Activated naive CD4-positive, alpha-beta T cell treated with anti-CD3 and anti-CD28 coated beads, Interleukin-2, amount 50 U/mL, for 72 hours (primary cell): ENCODE measurements at regions not wholly inside any gene's neighbourhood (a gene's known extent, or its start where the extent isn't known, plus 50 kb on each side); places are given as distances from the start of the nearest gene placed in this dataset.
"Not testable (repeated sequence)": the region's sequence is repeated elsewhere in the genome, so short reads cannot be mapped to it uniquely, and the experiment has no call there.

ENCODE experiments used
- ATAC-seq, 2 donors: fragments of 150-1000 bp; cut with Tn5 transposase; 2 replicates each; pipeline ENCODE4 v1.10.0; 2021; ENCODE audit warnings: mild to moderate bottlenecking in 2 of 2, moderate library complexity in 2 of 2
- DNase-seq, 2 donors: peaks; one replicate each; pipeline ENCODE4 v3.0.0; 2021 to 2022; ENCODE audit warnings: low spot score in 2 of 2
- H3K27ac Mint-ChIP-seq, 2 donors: one replicate each; pipeline ENCODE4 v1.8.0; 2022; ENCODE audit warnings: mild to moderate bottlenecking in 2 of 2, mixed read lengths in 2 of 2
- H3K36me3 Mint-ChIP-seq, 2 donors: one replicate each; pipeline ENCODE4 v1.8.0; 2022; ENCODE audit warnings: mixed read lengths in 2 of 2
- H3K9me3 Mint-ChIP-seq, 2 donors: one replicate each; pipeline ENCODE4 v1.8.0; 2022; ENCODE audit warnings: mixed read lengths in 2 of 2

DNA sequence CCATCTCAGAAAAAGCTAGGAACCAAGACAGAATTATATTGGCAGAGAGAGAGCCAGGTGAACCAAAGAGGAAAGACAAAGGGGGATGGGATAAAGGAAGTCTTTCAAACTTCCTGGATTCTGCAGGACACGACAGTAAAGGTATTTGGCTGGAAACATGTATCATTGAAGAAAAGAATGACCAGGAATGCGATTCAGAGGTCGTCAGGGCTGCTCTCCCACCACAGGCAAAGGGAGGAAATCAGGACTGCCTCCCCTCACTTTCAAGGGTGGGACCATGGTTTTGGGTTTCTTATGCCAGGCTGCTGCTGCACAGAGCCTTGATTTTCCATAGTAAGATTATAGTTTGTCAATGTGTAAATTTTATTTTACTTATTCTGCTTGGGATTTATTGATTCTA is 848.8 kb downstream of the BRINP3 start:
- Mint-ChIP-seq H3K27ac (no peak overlapping the region), H3K36me3 (no peaks in the 10 kb centered on the region), H3K9me3 (peaks cover 8 to 9% of the 10 kb centered on the region in 2 donors)
- no peak for ATAC-seq
- DNase-seq: no peak

DNA sequence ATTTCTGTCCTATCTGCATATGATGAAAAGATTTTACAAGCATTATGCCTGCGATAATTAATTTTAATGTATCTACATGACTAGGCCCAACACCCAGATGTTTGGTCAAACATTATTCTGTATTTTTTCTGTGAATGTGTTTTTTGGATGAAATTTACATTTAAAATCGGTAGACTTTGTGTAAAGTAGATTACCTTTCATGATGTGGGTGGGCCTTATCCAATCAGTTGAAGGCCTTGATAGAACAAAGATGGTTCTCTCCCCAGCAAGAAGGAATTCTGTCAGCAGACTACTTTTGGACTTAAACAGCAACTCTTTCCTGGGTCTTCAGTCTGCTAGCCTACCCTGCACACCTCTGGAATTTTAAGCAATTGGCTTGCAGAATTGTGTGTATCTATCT is 844.0 kb downstream of the BRINP3 start:
- DNase-seq (no peak), ATAC-seq (no peak)
- H3K36me3 Mint-ChIP-seq: no peaks in the 10 kb centered on the region
- H3K27ac Mint-ChIP-seq: no peak overlapping the region
- peaks cover 2 to 5% of the 10 kb centered on the region in 2 donors for H3K9me3 Mint-ChIP-seq

DNA sequence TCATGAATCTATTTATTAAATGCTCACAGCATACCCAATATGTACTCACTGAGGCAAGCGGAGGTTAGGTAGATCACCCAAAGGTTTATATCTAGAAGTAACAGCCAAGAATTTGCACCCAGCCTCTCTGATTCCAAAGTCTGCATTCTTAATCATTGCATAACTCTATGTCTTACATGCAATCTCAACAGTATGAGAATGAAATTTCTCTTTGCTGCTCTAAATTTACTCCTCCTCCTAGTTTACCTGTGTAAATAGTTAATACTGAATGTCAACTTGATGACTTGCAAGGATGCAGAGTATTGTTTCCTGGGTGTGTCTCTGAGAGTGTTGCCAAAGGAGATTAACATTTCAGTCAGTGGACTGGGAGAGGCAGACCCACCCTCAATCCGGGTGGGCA is 840.6 kb downstream of the BRINP3 start:
- no peaks in the 10 kb centered on the region for H3K36me3 Mint-ChIP-seq
- no peak for ATAC-seq
- H3K9me3 Mint-ChIP-seq: peaks cover 6 to 12% of the 10 kb centered on the region in 2 donors
- H3K27ac Mint-ChIP-seq: no peak overlapping the region
- DNase-seq: no peak

DNA sequence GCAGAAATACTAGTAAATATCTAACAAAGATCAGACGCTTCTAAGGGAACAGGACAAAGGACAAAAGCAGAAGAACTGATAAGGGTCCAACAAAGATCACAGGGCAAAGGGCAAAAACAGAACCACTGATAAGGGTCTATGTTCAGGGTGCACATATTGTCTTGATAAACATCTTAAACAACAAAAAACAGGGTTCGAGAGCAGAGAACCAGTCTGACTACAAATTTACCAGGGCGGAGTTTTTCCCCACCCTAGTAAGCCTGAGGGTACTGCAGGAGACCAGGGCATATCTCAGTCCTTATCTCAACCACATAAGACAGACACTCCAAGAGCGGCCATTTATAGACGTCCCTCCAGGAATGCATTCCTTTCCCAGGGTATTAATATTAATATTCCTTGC is 833.5 kb downstream of the BRINP3 start:
- ATAC-seq, H3K36me3 Mint-ChIP-seq, H3K27ac Mint-ChIP-seq, DNase-seq, H3K9me3 Mint-ChIP-seq: not testable (repeated sequence)

- H3K36me3 Mint-ChIP-seq: no peaks in the 10 kb centered on the region
- DNase-seq (no peak), ATAC-seq (no peak)
- no peak overlapping the region for H3K27ac Mint-ChIP-seq
- peaks cover 0 to 7% of the 10 kb centered on the region in 2 donors for H3K9me3 Mint-ChIP-seq
Observed at GRCh38 chr1:189644970-189645369, 832.7 kb downstream of the BRINP3 start.

DNA sequence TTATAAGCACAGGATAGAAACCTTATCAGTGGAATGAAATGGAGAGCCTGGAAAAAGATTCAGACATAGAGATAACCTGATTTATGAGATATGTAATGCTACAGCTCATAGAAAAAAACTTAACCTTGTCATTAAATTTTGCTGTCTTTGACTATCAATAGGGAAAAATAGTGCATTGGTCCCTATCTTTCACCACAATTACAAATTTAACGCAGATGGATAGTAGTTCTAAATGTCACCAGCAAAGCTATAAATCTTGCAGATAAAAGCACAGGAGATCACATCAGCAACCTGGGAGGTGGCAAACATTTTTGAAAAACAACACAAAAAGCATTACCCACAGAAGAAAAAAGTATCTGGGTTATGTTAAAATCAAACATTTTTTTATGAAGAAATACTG is 831.6 kb downstream of the BRINP3 start:
- ATAC-seq: no peak
- DNase-seq: no peak
- H3K9me3 Mint-ChIP-seq: peaks cover 0 to 7% of the 10 kb centered on the region in 2 donors
- no peaks in the 10 kb centered on the region for H3K36me3 Mint-ChIP-seq
- no peak overlapping the region for H3K27ac Mint-ChIP-seq

GRCh38 chr1:189654906-189655305 is 822.8 kb downstream of the BRINP3 start:
- peaks cover 6 to 9% of the 10 kb centered on the region in 2 donors for H3K9me3 Mint-ChIP-seq
- no peak overlapping the region for H3K27ac Mint-ChIP-seq
- no peak for ATAC-seq
- no peaks in the 10 kb centered on the region for H3K36me3 Mint-ChIP-seq
- DNase-seq: no peak

DNA sequence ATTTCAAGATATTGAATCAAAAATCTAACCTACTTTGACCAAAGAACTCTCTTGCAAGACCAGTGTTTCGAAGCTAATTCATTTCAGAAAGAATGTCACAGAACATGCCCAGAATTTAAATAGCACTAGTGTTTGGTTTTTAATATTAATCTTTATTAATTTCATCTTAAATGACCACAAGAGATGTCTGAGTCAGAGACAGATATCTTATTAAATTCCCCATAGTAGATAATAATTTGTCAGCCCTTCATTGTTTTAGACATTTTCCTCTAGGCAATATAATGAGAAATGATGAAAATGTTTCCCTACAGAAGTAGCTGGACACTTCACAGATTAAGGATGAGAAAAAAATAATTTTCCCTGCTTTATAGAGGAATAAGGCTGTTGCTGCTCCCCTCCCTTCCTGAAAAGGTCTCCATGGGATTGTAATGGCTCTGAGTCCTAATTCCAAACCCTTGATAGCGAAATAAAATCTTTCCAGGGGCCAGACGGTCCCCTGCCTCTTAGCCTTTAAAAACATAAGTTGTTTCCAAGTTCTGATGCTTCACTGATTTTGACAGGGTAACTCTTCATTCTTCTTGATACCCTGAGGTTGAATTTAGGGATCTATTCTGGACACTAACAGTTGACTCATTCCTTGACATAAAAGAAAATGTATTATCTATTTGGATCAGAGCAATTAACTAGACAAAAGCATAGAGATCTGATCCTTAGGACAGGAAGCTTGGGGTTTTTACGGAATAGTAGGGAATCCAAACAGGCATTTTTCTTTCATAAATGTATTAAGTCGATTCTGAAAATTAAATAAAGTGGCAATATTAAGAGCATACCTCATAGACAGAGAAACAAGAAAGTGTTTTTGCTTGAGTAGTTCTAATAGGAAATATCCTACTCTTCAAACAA is 820.8 kb downstream of the BRINP3 start:
- Mint-ChIP-seq H3K36me3 (no peaks in the 10 kb centered on the region), H3K27ac (no peak overlapping the region), H3K9me3 (peaks cover 6 to 9% of the 10 kb centered on the region in 2 donors)
- ATAC-seq: no peak
- DNase-seq: no peak

- no peak overlapping the region for H3K27ac Mint-ChIP-seq
- peaks cover 11 to 13% of the 10 kb centered on the region in 2 donors for H3K9me3 Mint-ChIP-seq
- DNase-seq: no peak
- ATAC-seq: no peak
- H3K36me3 Mint-ChIP-seq: no peaks in the 10 kb centered on the region
Observed at GRCh38 chr1:189657715-189658114, 819.9 kb downstream of the BRINP3 start.

DNA sequence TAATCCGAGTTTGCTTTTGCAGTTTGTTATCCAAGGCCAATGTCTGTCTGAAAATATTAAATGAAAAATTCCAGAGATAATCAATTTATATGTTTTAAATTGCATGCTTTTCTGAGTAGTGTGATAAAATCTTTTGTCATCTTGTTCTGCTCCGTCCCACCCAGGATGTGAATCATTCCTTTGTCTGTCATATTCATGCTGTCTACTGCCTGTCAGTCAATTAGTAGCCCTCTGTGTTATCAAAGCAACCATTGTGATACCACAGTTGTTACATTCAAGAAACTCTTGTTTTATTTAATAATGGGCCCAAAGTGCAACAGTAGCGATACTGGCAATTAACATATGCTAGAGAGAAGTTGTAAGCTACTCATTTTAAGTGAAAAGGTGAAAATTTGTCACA is 819.3 kb downstream of the BRINP3 start:
- Mint-ChIP-seq H3K27ac (no peak overlapping the region), H3K9me3 (peaks cover 11 to 13% of the 10 kb centered on the region in 2 donors), H3K36me3 (no peaks in the 10 kb centered on the region)
- ATAC-seq: no peak
- no peak for DNase-seq

- Mint-ChIP-seq H3K27ac (no peak overlapping the region), H3K36me3 (no peaks in the 10 kb centered on the region), H3K9me3 (peaks cover 4 to 10% of the 10 kb centered on the region in 2 donors)
- ATAC-seq (no peak), DNase-seq (no peak)
Observed at GRCh38 chr1:189659731-189660130, 817.9 kb downstream of the BRINP3 start.

GRCh38 chr1:189662190-189662589 is 815.5 kb downstream of the BRINP3 start:
- ATAC-seq (no peak), DNase-seq (no peak)
- H3K9me3 Mint-ChIP-seq: peaks cover 18 to 22% of the 10 kb centered on the region in 2 donors
- H3K27ac Mint-ChIP-seq: no peak overlapping the region
- H3K36me3 Mint-ChIP-seq: no peaks in the 10 kb centered on the region

- ATAC-seq: no peak
- H3K9me3 Mint-ChIP-seq: peaks cover 14 to 20% of the 10 kb centered on the region in 2 donors
- no peaks in the 10 kb centered on the region for H3K36me3 Mint-ChIP-seq
Observed at GRCh38 chr1:189669846-189670245, 807.8 kb downstream of the BRINP3 start.

DNA sequence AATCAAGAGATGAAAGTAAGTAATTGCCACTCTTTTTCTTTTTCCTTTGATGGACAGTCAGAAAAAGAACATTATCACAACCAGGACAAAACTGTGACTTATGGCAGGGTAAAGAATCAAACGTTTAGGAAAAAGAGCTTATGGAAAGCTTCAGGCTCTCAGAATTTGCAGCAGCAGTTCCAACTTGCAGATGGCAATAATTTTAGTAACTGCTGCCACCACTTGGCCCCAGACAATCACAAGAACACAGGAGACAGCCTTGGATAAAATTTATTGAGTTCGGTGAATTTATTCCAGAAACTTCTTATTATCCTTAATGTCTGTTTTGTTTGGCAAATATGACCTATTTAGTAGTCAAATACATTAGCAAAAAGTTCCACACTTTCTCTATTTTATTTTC is 804.4 kb downstream of the BRINP3 start:
- ATAC-seq (no peak), DNase-seq (no peak)
- Mint-ChIP-seq H3K36me3 (no peaks in the 10 kb centered on the region), H3K27ac (no peak overlapping the region), H3K9me3 (peaks cover 0 to 7% of the 10 kb centered on the region in 2 donors)

More at GRCh38 chr1:189669846-189670245, 807.8 kb downstream of the BRINP3 start:
- H3K27ac Mint-ChIP-seq: no peak overlapping the region
- no peak for DNase-seq

- H3K27ac Mint-ChIP-seq: no peak overlapping the region
- H3K9me3 Mint-ChIP-seq: peaks cover 0 to 3% of the 10 kb centered on the region in 2 donors
- ATAC-seq: no peak
- DNase-seq: no peak
- H3K36me3 Mint-ChIP-seq: no peaks in the 10 kb centered on the region
Observed at GRCh38 chr1:189675712-189676244, 801.9 kb downstream of the BRINP3 start.

DNA sequence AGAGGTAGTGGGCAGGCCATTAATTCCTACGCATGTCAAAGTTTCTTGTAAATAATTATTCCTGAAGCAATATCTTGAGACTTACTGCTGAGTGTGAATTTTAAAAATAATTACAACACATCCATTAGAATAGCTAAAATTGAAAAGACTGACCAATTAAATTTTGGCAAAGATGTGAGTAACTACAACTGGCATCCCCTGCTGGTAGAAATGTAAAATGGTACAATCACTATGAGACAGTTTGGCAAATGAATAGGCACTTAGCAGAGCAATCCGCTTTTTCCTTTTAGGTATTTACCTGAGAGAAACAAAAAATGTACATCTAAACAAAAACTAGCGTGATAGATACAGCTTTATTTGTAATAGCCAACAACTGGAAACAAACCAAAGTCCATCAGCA is 798.9 kb downstream of the BRINP3 start:
- Mint-ChIP-seq H3K36me3 (no peaks in the 10 kb centered on the region), H3K27ac (no peak overlapping the region), H3K9me3 (peaks cover 0 to 4% of the 10 kb centered on the region in 2 donors)
- DNase-seq (no peak), ATAC-seq (no peak)

DNA sequence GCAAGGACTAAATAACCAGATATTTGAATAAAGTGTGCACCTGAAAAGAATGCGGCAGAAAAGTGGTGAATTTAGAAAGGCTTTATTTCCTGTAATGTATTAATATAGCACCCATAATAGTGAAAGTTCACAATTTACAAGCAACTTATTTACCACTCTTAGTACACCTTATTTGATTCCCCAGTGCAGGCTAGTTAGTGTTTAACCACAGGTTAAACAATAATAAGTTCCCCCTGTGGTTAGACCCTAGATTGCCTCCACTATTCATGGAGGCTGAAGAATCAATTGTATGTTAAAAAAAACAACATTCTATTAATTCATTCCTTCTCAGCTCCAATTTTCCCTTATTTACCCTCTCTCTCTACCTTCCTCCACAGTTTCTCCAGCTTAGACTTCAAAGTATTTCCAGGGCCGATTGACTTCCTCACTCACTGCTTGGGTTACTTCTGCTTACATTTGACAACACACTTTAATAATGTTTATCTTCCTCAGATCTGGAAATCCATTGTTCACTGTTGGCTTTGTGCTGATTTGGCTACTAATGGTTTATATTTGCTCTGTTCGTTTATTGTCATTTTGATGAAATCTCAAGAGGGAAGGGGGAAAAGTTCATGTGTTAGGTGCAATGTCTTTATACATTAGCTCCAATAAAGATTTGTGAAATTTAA is 796.3 kb downstream of the BRINP3 start:
- Mint-ChIP-seq H3K36me3 (no peaks in the 10 kb centered on the region), H3K9me3 (peaks cover 4% of the 10 kb centered on the region in 2 donors), H3K27ac (no peak overlapping the region)
- DNase-seq (no peak), ATAC-seq (no peak)
